K562 (cell line): ENCODE measurements at regions not wholly inside any gene's neighbourhood (a gene's known extent, or its start where the extent isn't known, plus 50 kb on each side); places are given as distances from the start of the nearest gene placed in this dataset.

Experiments used
- ATAC-seq: fragments of 200-7000 bp; cut with Tn5 transposase; 3 replicates; pipeline ENCODE4 v1.9.1; 2020; ENCODE audit warnings: moderate library complexity
- BruUV-seq: library from RNA; stranded (reverse); fragments of 400-500 nt; replicated peaks from 2 replicates; lab custom pipeline; 2021; lab: Mats Ljungman, UMichigan
- CTCF ChIA-PET: fragments of 300-600 bp; formaldehyde crosslinking; extraction: SDS; loops from one replicate; lab custom pipeline; 2021; ENCODE audit warnings: low intra/inter-chr PET ratio; lab: Yijun Ruan, JAX
- POLR2A ChIA-PET: fragments of 300-600, 350-650 bp; sonication (Branson Sonifier 250); formaldehyde crosslinking; extraction: SDS; loops from one replicate; lab custom pipeline; 2021; ENCODE audit warnings: antibody characterized with exemption, inconsistent platforms; lab: Yijun Ruan, JAX
- DNase-seq, 4 experiments: peaks; one replicate each; pipeline versions ENCODE4 v3.0.0 to v3.0.0-alpha.2; 2011 to 2018; ENCODE audit warnings: low spot score in 3 of 4, mixed read lengths in 3 of 4; ENCODE audit errors: extremely low read depth in 1 of 4
- FAIRE-seq: peaks from 2 replicates; lab custom pipeline; 2011; peaks lifted over from hg19 to GRCh38; lab: Jason Lieb, UNC
- H2AFZ ChIP-seq: 2 replicates; pipeline ENCODE4 v1.6.0; 2011; ENCODE audit warnings: low read depth, low read length, control low read depth, inconsistent platforms
- H3K27ac ChIP-seq: fragments of 200-600 bp; 3 replicates; pipeline ENCODE4 v1.8.0; 2011; ENCODE audit warnings: low read depth, mild to moderate bottlenecking, control low read depth, inconsistent platforms, low read length, moderate library complexity, mixed read lengths; ENCODE audit errors: extremely low read depth
- H3K27me3 ChIP-seq, 2 experiments: fragments of 300-600 bp in 1 of 2; 2 replicates in 1 of 2; 3 replicates in 1 of 2; pipeline versions ENCODE4 v1.6.0 to v1.8.0; 2011; ENCODE audit warnings: inconsistent platforms in 2 of 2, low read length in 2 of 2, mild to moderate bottlenecking in 1 of 2, mixed read lengths in 1 of 2, moderate library complexity in 1 of 2; ENCODE audit not compliant: control insufficient read depth in 2 of 2, insufficient read depth in 2 of 2
- H3K36me3 ChIP-seq: fragments of 300-600 bp; 3 replicates; pipeline ENCODE4 v1.8.0; 2011; ENCODE audit warnings: mild to moderate bottlenecking, low read length, inconsistent platforms; ENCODE audit not compliant: control insufficient read depth, insufficient read depth
- H3K4me1 ChIP-seq, 2 experiments: fragments of 200-600 bp in 1 of 2; replicated peaks in 1 of 2; 2 replicates in 1 of 2; 3 replicates in 1 of 2; pipeline versions ENCODE4 v1.5.1 to v1.8.0; 2011; ENCODE audit warnings: inconsistent platforms in 2 of 2, low read length in 2 of 2, mild to moderate bottlenecking in 1 of 2, mixed read lengths in 1 of 2, moderate library complexity in 1 of 2; ENCODE audit not compliant: control insufficient read depth in 2 of 2, insufficient read depth in 2 of 2
- H3K4me2 ChIP-seq: 2 replicates; pipeline ENCODE4 v1.6.1; 2011; ENCODE audit warnings: low read length, control low read depth, inconsistent platforms, mixed read lengths; ENCODE audit not compliant: insufficient read depth
- H3K4me3 ChIP-seq: fragments of 200-600 bp; sonication (generic), shearing (Covaris generic); 2 replicates; pipeline ENCODE4 v1.5.1; 2016; ENCODE audit warnings: control low read depth, inconsistent platforms
- H3K79me2 ChIP-seq: fragments of 200-600 bp; 3 replicates; pipeline ENCODE4 v1.8.0; 2011; ENCODE audit warnings: low read length, inconsistent platforms; ENCODE audit not compliant: control insufficient read depth, insufficient read depth
- H3K9ac ChIP-seq, 2 experiments: 2 replicates each; pipeline versions ENCODE4 v1.6.0 to v1.6.1; 2011; ENCODE audit warnings: low read depth in 2 of 2, low read length in 2 of 2, control low read depth in 1 of 2, inconsistent platforms in 1 of 2, mild to moderate bottlenecking in 1 of 2, mixed read lengths in 1 of 2; ENCODE audit not compliant: insufficient read depth in 1 of 2
- H3K9me1 ChIP-seq: one replicate; pipeline ENCODE4 v1.6.0; 2011; ENCODE audit warnings: inconsistent platforms, mild to moderate bottlenecking, low read length, moderate library complexity; ENCODE audit not compliant: control insufficient read depth, insufficient read depth
- H3K9me3 ChIP-seq: replicated peaks from 2 replicates; pipeline ENCODE4 v1.5.1; 2011; ENCODE audit warnings: low read depth, low read length, inconsistent platforms; ENCODE audit not compliant: control insufficient read depth, insufficient read depth
- H4K20me1 ChIP-seq: replicated peaks from 2 replicates; pipeline ENCODE4 v1.6.1; 2011; ENCODE audit warnings: low read length, inconsistent platforms, mixed read lengths; ENCODE audit not compliant: control insufficient read depth, insufficient read depth
- CREB3L1 ChIP-seq: fragments of 450-650 bp; IDR thresholded peaks from 2 replicates; pipeline ENCODE4 v1.6.1; 2014; ENCODE audit warnings: low read depth, mild to moderate bottlenecking, moderate library complexity, borderline replicate concordance
- HDGF ChIP-seq: fragments of 450-650 bp; IDR thresholded peaks from 2 replicates; pipeline ENCODE4 v1.6.1; 2016
- IRF2 ChIP-seq: sonication (generic); formaldehyde crosslinking; IDR thresholded peaks from 2 replicates; pipeline ENCODE4 v1.8.1; 2022; ENCODE audit warnings: mild to moderate bottlenecking, missing genetic modification reagents
- KLF1 ChIP-seq: fragments of 450-650 bp; IDR thresholded peaks from 2 replicates; pipeline ENCODE4 v1.6.1; 2016; ENCODE audit warnings: missing genetic modification characterization, missing compliant biosample characterization
- MECOM ChIP-seq: fragments of 250-450 bp; sonication (Bioruptor Pico); IDR thresholded peaks from 2 replicates; pipeline ENCODE4 v1.8.0; 2022; ENCODE audit warnings: inconsistent platforms
- MYBL2 ChIP-seq, 2 experiments: fragments of 450-650 bp in 1 of 2; sonication (generic) in 1 of 2; formaldehyde crosslinking in 1 of 2; IDR thresholded peaks; 2 replicates each; pipeline versions ENCODE4 v1.6.1 to v1.8.1; 2017 to 2022; ENCODE audit warnings: borderline replicate concordance in 1 of 2, inconsistent platforms in 1 of 2, low read depth in 1 of 2, mild to moderate bottlenecking in 1 of 2, missing genetic modification reagents in 1 of 2, moderate library complexity in 1 of 2
- NFRKB ChIP-seq: fragments of 450-650 bp; IDR thresholded peaks from 2 replicates; pipeline ENCODE4 v1.6.1; 2016; ENCODE audit warnings: low read depth
- RBFOX2 ChIP-seq: fragments of 200-400 bp; formaldehyde crosslinking; IDR thresholded peaks from 2 replicates; pipeline ENCODE4 v1.6.1; 2017; ENCODE audit warnings: low read depth, mild to moderate bottlenecking, low read length, moderate library complexity
- RBM22 ChIP-seq: fragments of 200-400 bp; formaldehyde crosslinking; IDR thresholded peaks from 2 replicates; pipeline ENCODE4 v1.6.1; 2018; ENCODE audit warnings: low read length, low read depth; ENCODE audit not compliant: poor library complexity, severe bottlenecking
- SMAD3 ChIP-seq: fragments of 450-650 bp; formaldehyde crosslinking; conservative IDR thresholded peaks from 2 replicates; pipeline ENCODE4 v1.4.0; 2020; ENCODE audit warnings: mild to moderate bottlenecking
- TAF7 ChIP-seq: fragments of 450-650 bp; IDR thresholded peaks from 2 replicates; pipeline ENCODE4 v1.6.1; 2016; ENCODE audit warnings: missing genetic modification characterization, missing compliant biosample characterization
- ZBTB43 ChIP-seq: sonication (generic); formaldehyde crosslinking; IDR thresholded peaks from 2 replicates; pipeline ENCODE4 v1.8.0; 2023; ENCODE audit warnings: mild to moderate bottlenecking, missing genetic modification reagents
- ZNF586 ChIP-seq: fragments of 450-650 bp; formaldehyde crosslinking; conservative IDR thresholded peaks from 2 replicates; pipeline ENCODE4 v1.4.0; 2020; ENCODE audit warnings: mild to moderate bottlenecking, moderate library complexity
- ZNF830 ChIP-seq: fragments of 250-450 bp; sonication (Bioruptor Pico); IDR thresholded peaks from 2 replicates; pipeline ENCODE4 v1.5.0; 2021; ENCODE audit warnings: mild to moderate bottlenecking
- in situ Hi-C: fragments of 300-500 bp; cut with MboI; formaldehyde crosslinking; loops from 4 replicates; pipeline ENCODE4 v1.15.0; 2018; ENCODE audit warnings: inconsistent platforms, mixed read lengths
- intact Hi-C: fragments of 100-400 bp; cut with micrococcal nuclease; formaldehyde crosslinking; loops from 2 replicates; pipeline ENCODE4 v1.14.2; 2022

DNA sequence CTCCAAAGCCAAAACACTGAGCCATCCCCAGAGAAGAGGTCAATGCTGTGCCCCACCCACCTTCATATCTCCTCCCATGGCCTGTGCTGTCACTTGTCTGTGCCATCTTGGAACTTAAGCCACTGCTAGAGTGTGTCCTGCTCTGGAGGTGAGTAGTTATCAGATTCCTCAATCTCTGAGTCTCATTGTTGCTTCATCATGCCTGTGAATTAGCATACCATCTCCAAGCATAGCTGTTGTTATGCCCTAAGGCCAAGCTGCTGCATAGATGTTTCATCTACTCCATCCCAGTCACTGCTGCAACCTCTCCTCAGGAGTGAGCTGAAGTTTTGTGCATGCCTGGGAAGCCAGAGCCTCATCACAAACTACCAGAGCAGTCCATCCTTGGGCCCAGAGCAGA, 349.0 kb downstream of the ZWINT start:
- no peaks in the 10 kb centered on the region for H3K27me3 ChIP-seq
- no peaks in the 10 kb centered on the region for H3K4me1 ChIP-seq
- no peaks in the 10 kb centered on the region for H3K36me3 ChIP-seq
- no peaks in the 10 kb centered on the region for H3K9me3 ChIP-seq
- H3K9me1 ChIP-seq = no peaks in the 10 kb centered on the region
- H3K27ac ChIP-seq = no peak overlapping the region
- H3K9ac ChIP-seq = no peak overlapping the region
- no peaks in the 10 kb centered on the region for H4K20me1 ChIP-seq
- no peaks in the 10 kb centered on the region for H3K79me2 ChIP-seq
- no peak for TF ChIP-seq ZNF586 (CRISPR knock-in tag)
- no peak for TF ChIP-seq IRF2 (CRISPR knock-in tag)
- no peak for TF ChIP-seq SMAD3 (CRISPR knock-in tag)
- TF ChIP-seq TAF7 = no peak
- TF ChIP-seq MYBL2 (IDR thresholded peaks at IDR 0.05; ENCODE audit: low read depth) = no peak
- TF ChIP-seq MYBL2 (CRISPR knock-in tag; IDR thresholded peaks at IDR 0.05; ENCODE audit: borderline replicate concordance) = no peak
- TF ChIP-seq RBFOX2 = no peak
- no peak for TF ChIP-seq MECOM (CRISPR knock-in tag)
- no peak for TF ChIP-seq NFRKB
- no peak for TF ChIP-seq HDGF
- TF ChIP-seq RBM22 = no peak
- TF ChIP-seq ZNF830 (CRISPR knock-in tag) = no peak
- TF ChIP-seq CREB3L1 = no peak
- TF ChIP-seq KLF1 (tag) = no peak
- no peak for TF ChIP-seq ZBTB43 (CRISPR knock-in tag)
- ATAC-seq (no peak), DNase-seq (no peak), FAIRE-seq (no peak)
- no TSS peak for BruUV-seq
- no peak overlapping the region for H3K4me3 ChIP-seq
- intact Hi-C loops = no loop called here
- ChIA-PET CTCF (no interaction called here), POLR2A (no interaction called here)
- H3K4me2 ChIP-seq = no peak overlapping the region
- H2AFZ ChIP-seq = no peak overlapping the region
- in situ Hi-C loops = no loop called here
